Stimulated activated CD4-positive, alpha-beta T cell treated with anti-CD3 and anti-CD28 coated beads, Interleukin-2, amount 100 ng/mL, for 4 hours (primary cell): ENCODE measurements at regions not wholly inside any gene's neighbourhood (a gene's known extent, or its start where the extent isn't known, plus 50 kb on each side); places are given as distances from the start of the nearest gene placed in this dataset.
"Not testable (repeated sequence)": the region's sequence is repeated elsewhere in the genome, so short reads cannot be mapped to it uniquely, and the experiment has no call there.

Experiments
- DNase-seq: peaks from one replicate; pipeline ENCODE4 v3.0.0-alpha.2; 2020; ENCODE audit warnings: low read depth

- no peak for DNase-seq
These were observed 53.0 kb downstream of the ACTBL2 start for GRCh38 chr5:57429513-57430120.

GRCh38 chr5:57429021-57429420, 53.6 kb downstream of the ACTBL2 start:
- not testable (repeated sequence) for DNase-seq

- no peak for DNase-seq
These were observed 59.6 kb downstream of the ACTBL2 start for GRCh38 chr5:57422993-57423392.

GRCh38 chr5:57422341-57422740, 60.3 kb downstream of the ACTBL2 start:
- DNase-seq = no peak

- DNase-seq = no peak
These were observed 61.8 kb downstream of the ACTBL2 start for GRCh38 chr5:57420801-57421200.

GRCh38 chr5:57417971-57418370, 64.6 kb downstream of the ACTBL2 start:
- no peak for DNase-seq

- no peak for DNase-seq
These were observed 65.3 kb downstream of the ACTBL2 start for GRCh38 chr5:57417320-57417719.

- no peak for DNase-seq
These were observed 66.2 kb downstream of the ACTBL2 start for GRCh38 chr5:57416278-57416994.

GRCh38 chr5:57414857-57415256, 67.8 kb downstream of the ACTBL2 start:
- DNase-seq = no peak

GRCh38 chr5:57414191-57414590, 68.4 kb downstream of the ACTBL2 start:
- DNase-seq = no peak

GRCh38 chr5:57413145-57413544, 69.5 kb downstream of the ACTBL2 start:
- DNase-seq = no peak

GRCh38 chr5:57412680-57413079, 69.9 kb downstream of the ACTBL2 start:
- no peak for DNase-seq

GRCh38 chr5:57411982-57412381, 70.6 kb downstream of the ACTBL2 start:
- no peak for DNase-seq

GRCh38 chr5:57410374-57411320, 72.0 kb downstream of the ACTBL2 start:
- DNase-seq = no peak

- DNase-seq = no peak
These were observed 73.9 kb downstream of the ACTBL2 start for GRCh38 chr5:57408714-57409113.

GRCh38 chr5:57408285-57408684, 74.3 kb downstream of the ACTBL2 start:
- DNase-seq = no peak

- no peak for DNase-seq
These were observed 75.2 kb downstream of the ACTBL2 start for GRCh38 chr5:57407391-57407790.

- DNase-seq = no peak
These were observed 76.0 kb downstream of the ACTBL2 start for GRCh38 chr5:57406641-57407040.

- no peak for DNase-seq
These were observed 76.6 kb downstream of the ACTBL2 start for GRCh38 chr5:57405984-57406383.

GRCh38 chr5:57402761-57403160, 79.8 kb downstream of the ACTBL2 start:
- DNase-seq = no peak

GRCh38 chr5:57402348-57402747, 80.3 kb downstream of the ACTBL2 start:
- no peak for DNase-seq

- DNase-seq = no peak
These were observed 84.1 kb downstream of the ACTBL2 start for GRCh38 chr5:57398413-57399093.
